ENCODE measurements at regions not wholly inside any gene's neighbourhood (a gene's known extent, or its start where the extent isn't known, plus 50 kb on each side); places are given as distances from the start of the nearest gene placed in this dataset.

- H3K27ac ChIP-seq (ENCODE audit: insufficient read length, low read depth, low read length), result no peak overlapping the region
- H2BK5ac ChIP-seq (ENCODE audit: insufficient read length, low read length), result no peak overlapping the region
- H3K27ac Mint-ChIP-seq, result no peak overlapping the region
- no peaks in the 10 kb centered on the region for H3K27me3 ChIP-seq (ENCODE audit: insufficient read depth, low read length)
- no peak overlapping the region for H3K18ac ChIP-seq (ENCODE audit: insufficient read length, low read depth, low read length)
- H3K36me3 Mint-ChIP-seq (ENCODE audit: insufficient read depth in 1 of 3, low read depth in 3 of 3), result peaks cover 0 to 18% (median 7%) of the 10 kb centered on the region in 3 experiments; a peak in 5 of 7 replicates
- no peak overlapping the region for H3K9ac ChIP-seq (ENCODE audit: extremely low read depth, insufficient read length, low read length)
- H3K4me1 Mint-ChIP-seq, result no peaks in the 10 kb centered on the region
- H3K9me3 ChIP-seq (ENCODE audit: control insufficient read depth, low read depth, low read length), result no peaks in the 10 kb centered on the region
- H2AK5ac ChIP-seq (ENCODE audit: insufficient read length, low read length), result no peak overlapping the region
- no peak overlapping the region for H2BK120ac ChIP-seq (ENCODE audit: low read depth, low read length, poor library complexity, severe bottlenecking)
- H2AFZ ChIP-seq (ENCODE audit: low read length), result no peak overlapping the region
- H2BK12ac ChIP-seq (ENCODE audit: insufficient read length, low read depth, low read length), result no peak overlapping the region
- no peak overlapping the region for H3K23ac ChIP-seq (ENCODE audit: insufficient read length, low read depth, low read length)
- H3K79me2 ChIP-seq (ENCODE audit: insufficient read depth, low read length), result no peaks in the 10 kb centered on the region
- no peaks in the 10 kb centered on the region for H3K79me1 ChIP-seq (ENCODE audit: insufficient read depth, low read depth, low read length, poor library complexity, severe bottlenecking)
- no peaks in the 10 kb centered on the region for H3K4me1 ChIP-seq (ENCODE audit: insufficient read depth, low read length)
- WGBS (ENCODE audit: extremely low coverage, insufficient read length, low lambda C conversion rate), result no CpG with 5 or more reads among the region's 1 CpG
- H2BK20ac ChIP-seq (ENCODE audit: low read depth, low read length, poor library complexity, severe bottlenecking), result no peak overlapping the region
- DNase-seq, result no peak
- H3T11ph ChIP-seq (ENCODE audit: low read length), result no peak overlapping the region
- H3K27me3 Mint-ChIP-seq (ENCODE audit: low read depth), result no peaks in the 10 kb centered on the region
- no peaks in the 10 kb centered on the region for H4K20me1 ChIP-seq (ENCODE audit: control insufficient read depth, insufficient read depth, insufficient read length)
- H3K4ac ChIP-seq (ENCODE audit: low read depth, low read length), result no peak overlapping the region
- no peak overlapping the region for H4K91ac ChIP-seq (ENCODE audit: insufficient read length, low read depth, low read length)
- no peaks in the 10 kb centered on the region for H3K23me2 ChIP-seq (ENCODE audit: insufficient read length, low read depth, low read length, poor library complexity, severe bottlenecking)
- no peak overlapping the region for H4K5ac ChIP-seq (ENCODE audit: insufficient read length, low read depth, low read length)
- TF ChIP-seq, protein P1, sequence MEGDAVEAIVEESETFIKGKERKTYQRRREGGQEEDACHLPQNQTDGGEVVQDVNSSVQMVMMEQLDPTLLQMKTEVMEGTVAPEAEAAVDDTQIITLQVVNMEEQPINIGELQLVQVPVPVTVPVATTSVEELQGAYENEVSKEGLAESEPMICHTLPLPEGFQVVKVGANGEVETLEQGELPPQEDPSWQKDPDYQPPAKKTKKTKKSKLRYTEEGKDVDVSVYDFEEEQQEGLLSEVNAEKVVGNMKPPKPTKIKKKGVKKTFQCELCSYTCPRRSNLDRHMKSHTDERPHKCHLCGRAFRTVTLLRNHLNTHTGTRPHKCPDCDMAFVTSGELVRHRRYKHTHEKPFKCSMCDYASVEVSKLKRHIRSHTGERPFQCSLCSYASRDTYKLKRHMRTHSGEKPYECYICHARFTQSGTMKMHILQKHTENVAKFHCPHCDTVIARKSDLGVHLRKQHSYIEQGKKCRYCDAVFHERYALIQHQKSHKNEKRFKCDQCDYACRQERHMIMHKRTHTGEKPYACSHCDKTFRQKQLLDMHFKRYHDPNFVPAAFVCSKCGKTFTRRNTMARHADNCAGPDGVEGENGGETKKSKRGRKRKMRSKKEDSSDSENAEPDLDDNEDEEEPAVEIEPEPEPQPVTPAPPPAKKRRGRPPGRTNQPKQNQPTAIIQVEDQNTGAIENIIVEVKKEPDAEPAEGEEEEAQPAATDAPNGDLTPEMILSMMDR (conservative IDR thresholded peaks at IDR 0.05), result no peak
- no peak overlapping the region for H3K4me2 ChIP-seq (ENCODE audit: insufficient read depth, insufficient read length, low read length)
- H3K56ac ChIP-seq (ENCODE audit: insufficient read length, low read depth, low read length), result no peak overlapping the region
- H2BK15ac ChIP-seq (ENCODE audit: low read depth, low read length), result no peak overlapping the region
- H3K14ac ChIP-seq (ENCODE audit: insufficient read depth, low read length), result no peak overlapping the region
- H4K8ac ChIP-seq (replicated peaks; ENCODE audit: insufficient read length, low read depth, low read length), result no peak overlapping the region
- H3K9me3 Mint-ChIP-seq, result peaks cover 0 to 11% of the 10 kb centered on the region in 2 experiments; a peak in 4 of 5 replicates
- no peak overlapping the region for H3K4me3 Mint-ChIP-seq
Measured at GRCh38 chr4:116058129-116058528, 944.7 kb upstream of the NDST4 start.
